Brain pericyte (primary cell): ENCODE measurements at regions not wholly inside any gene's neighbourhood (a gene's known extent, or its start where the extent isn't known, plus 50 kb on each side); places are given as distances from the start of the nearest gene placed in this dataset.
"Not testable (repeated sequence)": the region's sequence is repeated elsewhere in the genome, so short reads cannot be mapped to it uniquely, and the experiment has no call there.

Experiments
- DNase-seq: peaks from one replicate; pipeline ENCODE4 v3.0.0-alpha.2; 2012; ENCODE audit warnings: low read depth, low spot score

- DNase-seq = not testable (repeated sequence)
These were observed 211.5 kb upstream of the PLGLB2 start for GRCh38 chr2:87536427-87536826.

- not testable (repeated sequence) for DNase-seq
These were observed 210.6 kb upstream of the PLGLB2 start for GRCh38 chr2:87537251-87537671.

DNA sequence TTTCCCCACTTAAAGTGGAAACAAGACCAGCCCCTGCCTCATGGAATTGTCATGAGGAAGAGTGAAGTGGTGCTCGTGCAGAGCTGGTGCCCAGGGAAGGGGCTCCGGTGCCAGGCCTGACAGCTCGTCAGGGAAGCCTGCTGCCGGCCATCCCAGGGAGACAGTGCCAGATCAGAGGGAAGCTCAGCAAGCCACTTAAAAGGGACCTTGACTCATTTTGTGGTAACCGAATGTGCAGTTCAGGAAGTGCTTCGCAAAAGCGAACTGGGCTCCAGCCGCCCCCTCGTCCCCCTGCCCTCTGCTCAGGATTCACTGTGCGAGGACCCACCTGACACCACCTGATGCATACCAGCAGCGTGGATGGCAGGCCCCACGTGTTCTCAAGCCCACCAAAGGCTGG is 209.6 kb upstream of the PLGLB2 start:
- not testable (repeated sequence) for DNase-seq

DNA sequence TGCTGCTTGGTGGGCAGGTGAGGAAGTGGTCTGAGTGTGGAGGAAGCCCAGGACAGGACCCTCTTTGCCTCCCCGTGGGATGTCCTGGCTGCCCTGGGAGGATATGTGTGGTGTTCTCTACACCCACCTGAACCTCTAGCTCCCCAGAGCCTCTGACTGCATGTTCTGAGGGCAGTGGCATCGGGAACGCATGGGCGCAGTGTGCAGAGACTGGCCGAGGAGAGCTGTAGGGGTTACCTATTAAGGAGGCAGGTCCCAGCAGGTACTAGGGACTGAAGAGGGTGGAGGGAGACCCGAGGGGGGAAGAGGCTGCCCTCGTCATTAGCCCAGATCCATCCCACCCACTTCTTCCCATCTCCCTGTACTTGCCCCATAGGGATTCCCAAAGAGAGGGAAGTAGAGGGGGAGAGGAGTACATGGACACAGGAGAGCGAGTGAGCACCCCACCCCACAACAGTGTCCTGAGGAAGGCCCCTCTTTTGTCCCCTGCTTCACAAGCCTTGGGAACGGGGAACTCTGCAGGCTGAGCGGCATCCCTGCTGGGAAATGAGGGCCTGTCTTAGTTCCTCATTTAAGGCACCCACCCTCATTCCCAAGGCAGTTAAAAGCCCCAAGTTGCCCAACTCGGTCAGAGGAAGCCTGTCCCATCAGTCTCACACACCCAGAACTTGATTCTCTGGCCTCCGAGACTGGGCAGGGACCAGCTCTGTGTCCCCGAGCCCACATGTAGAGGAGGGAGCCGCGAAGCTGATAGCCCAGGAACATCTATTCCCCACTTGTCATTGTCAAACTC is 208.5 kb upstream of the PLGLB2 start:
- not testable (repeated sequence) for DNase-seq

GRCh38 chr2:87540242-87540641 is 207.6 kb upstream of the PLGLB2 start:
- DNase-seq = not testable (repeated sequence)

DNA sequence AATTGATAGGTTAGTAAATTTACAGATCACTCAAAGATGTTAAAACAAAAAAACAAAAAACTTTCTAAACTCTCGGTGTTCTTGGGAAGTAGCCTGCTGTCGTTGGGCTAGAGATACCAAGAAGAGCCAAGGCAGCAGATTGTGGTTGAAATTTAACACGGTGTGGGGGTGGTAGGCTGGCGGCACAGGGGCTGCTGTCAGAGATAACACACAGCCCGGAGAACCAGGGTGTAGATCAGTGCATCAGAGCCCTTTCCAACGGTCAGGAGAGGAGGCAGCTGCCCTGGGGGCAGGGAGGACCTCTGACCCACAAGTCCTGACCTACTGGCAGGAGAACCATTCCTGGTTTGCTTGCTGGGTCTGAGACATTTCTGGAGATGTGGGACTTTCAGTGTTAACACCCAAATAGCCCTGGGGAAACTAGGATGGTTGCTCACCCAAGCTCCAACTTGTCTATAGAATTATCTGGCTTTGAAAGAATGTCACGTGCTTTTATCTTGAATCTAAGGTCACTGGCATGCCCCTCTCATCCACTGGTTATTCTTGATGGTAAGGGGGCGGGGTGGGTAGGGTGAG is 205.2 kb upstream of the PLGLB2 start:
- not testable (repeated sequence) for DNase-seq

GRCh38 chr2:87543797-87544196 is 204.1 kb upstream of the PLGLB2 start:
- DNase-seq = not testable (repeated sequence)

DNA sequence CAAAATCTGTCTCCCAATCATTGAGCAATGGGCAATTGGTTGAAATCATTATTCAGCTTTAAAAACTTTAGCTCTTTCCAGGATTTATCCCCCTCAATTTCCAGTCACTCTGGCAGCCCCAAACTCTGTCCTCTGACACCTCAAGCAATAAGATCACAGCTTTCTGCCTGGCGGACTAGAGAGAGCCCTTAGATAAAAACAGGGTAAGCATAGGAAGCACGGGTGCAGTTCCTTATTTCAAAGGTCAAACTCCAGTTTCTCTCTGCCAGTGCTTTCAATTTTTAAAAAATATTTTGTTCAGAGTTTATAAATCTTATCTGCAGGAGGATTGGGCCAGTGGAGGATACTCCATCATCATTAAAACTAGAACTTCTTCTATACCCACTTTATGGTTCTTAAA is 200.8 kb upstream of the PLGLB2 start:
- DNase-seq = not testable (repeated sequence)

DNA sequence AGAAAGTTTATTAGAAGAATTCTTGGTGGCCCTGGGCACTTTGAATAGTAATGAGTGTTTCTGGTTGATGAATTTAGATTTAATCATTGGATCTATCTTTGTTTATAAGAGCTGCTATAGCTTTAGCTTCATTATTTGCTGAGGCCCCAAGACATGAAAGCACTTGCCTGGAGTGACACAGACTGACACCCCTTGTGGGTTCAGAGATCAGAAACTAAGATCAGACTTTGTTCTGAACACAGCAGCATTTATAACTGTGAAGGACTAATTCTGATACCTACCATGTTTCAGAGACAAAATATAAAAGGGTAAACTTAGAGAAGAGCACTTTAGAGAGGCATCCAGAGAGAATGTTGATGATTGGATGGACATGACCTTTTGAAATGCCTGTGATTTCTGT is 199.9 kb upstream of the PLGLB2 start:
- not testable (repeated sequence) for DNase-seq

DNA sequence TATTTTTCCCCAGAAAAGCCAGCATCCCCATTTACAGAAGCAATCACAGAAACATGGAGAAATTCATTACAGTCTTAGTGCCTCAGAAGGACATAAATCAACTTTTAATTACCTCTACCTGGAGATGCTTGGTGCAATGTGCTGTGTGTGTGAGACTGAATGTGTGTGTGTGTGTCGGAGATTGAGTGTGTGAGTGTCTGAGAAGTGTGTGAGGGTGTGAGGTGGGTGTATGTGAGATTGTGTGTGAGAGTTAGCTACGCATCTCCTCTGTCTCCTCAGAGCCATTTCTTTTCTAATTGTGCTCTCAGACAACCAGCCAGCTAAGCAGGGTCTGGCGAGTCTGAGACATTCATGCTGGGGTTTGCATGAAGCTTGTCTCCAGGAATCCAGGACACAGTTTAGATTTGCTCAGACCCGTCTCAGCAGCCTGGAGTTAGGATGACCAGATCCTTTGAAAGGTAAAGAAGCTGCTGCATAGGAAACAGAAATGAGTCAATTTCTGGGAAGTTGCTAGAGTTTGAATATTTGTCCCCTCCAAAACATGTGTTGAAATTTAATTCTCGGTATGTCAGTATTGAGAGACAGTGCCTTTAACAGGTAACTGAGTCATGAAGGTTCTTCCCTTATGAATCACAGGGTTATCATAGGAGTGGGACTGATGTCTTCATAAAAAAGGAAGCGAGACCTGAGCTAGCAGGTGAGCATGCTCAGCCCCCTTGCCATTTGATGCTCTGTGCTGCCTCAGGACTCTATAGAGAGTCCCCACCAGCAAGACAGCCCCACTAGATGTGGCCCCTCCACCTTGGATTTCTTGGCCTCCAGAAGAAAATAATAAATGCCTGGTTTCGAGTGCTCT is 199.0 kb upstream of the PLGLB2 start:
- DNase-seq = not testable (repeated sequence)

DNA sequence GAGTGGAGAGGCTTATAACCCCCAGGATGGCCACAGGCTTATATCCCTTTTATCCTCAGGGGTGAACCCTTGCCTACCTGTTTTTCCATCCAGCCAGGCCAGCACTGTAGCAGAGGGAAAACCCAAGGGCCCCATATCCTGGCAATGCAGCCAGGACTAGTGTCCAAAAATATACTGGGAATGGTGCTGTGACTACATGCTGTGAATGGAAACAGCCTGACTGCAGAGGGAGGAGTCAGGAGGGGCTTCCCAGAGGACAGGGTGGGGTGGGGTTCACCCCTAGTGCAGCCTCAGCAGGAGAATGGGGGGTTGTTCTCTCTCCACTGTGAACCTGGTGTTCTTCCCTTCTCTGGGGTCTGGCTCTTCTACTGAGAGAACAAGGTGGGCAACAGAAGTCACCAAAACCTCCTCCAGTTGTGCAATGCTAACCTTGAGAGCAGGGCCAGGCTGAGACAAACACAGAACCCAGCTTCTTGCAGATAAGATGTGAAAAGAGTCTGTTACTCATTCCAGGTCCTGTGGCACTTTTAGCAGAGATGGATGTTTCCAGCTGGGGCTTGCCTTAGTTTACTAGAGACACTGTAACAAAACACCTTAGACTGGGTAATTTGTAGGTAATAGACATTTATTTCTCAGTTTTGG is 198.2 kb upstream of the PLGLB2 start:
- DNase-seq = not testable (repeated sequence)

- not testable (repeated sequence) for DNase-seq
These were observed 193.2 kb upstream of the PLGLB2 start for GRCh38 chr2:87554678-87555077.

GRCh38 chr2:87555082-87555481 is 192.8 kb upstream of the PLGLB2 start:
- not testable (repeated sequence) for DNase-seq

DNA sequence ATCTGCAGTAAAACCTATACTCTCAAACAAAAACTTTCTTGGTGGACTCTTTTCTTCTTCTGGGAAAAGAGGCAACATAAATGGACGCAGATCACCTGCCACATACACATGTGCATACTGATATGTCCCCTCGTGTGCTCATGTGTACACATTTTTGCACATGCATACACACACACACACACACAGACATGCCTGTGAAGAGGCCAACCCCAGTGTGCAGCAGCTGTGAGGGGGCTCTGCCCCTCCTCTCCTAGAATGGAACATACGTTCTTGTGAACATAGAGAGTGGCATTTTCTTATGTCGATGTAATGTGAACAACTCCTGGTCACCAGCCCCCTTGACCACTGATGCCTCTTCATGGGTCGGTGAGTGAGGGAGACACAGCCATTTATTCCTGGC is 188.9 kb upstream of the PLGLB2 start:
- DNase-seq = not testable (repeated sequence)

DNA sequence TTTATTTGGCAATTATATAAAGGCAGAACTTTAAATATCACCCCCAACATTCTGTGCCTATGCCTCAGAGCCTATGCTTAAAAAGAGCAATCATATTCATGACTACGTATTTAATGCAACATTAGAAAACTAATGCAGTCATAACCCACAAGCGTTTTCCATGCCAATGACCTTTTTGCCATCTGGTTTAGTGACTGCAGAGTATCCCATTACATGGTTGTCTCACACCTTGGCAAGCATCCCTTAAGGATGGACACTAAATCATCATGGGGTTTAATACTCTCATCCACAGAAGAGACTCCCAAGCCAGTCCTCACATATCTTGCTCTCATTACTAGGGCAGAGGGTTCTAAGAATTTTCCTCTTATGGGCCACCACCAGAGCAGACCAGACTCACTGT is 188.2 kb upstream of the PLGLB2 start:
- DNase-seq = not testable (repeated sequence)

GRCh38 chr2:87565116-87565515 is 182.8 kb upstream of the PLGLB2 start:
- not testable (repeated sequence) for DNase-seq

- DNase-seq = not testable (repeated sequence)
These were observed 181.4 kb upstream of the PLGLB2 start for GRCh38 chr2:87566531-87566930.

DNA sequence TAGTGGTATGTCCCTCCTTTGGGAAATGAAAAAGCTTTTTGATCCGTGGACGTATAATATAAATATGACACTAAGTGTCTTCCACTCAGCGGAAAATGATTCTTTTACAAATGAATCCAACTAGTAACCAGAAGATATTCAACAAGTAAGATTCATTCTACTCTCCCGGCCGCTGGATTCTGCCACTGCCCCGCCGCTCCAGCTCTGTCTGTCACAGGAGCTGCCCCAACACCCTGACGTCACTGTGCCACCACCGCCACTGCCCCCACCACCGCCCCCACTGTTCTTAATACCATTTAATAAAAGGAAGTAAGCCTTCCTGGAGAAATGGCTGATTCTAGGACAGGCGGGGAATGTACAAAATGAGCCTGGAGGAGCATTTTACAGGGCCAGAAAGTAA is 180.8 kb upstream of the PLGLB2 start:
- DNase-seq = not testable (repeated sequence)

DNA sequence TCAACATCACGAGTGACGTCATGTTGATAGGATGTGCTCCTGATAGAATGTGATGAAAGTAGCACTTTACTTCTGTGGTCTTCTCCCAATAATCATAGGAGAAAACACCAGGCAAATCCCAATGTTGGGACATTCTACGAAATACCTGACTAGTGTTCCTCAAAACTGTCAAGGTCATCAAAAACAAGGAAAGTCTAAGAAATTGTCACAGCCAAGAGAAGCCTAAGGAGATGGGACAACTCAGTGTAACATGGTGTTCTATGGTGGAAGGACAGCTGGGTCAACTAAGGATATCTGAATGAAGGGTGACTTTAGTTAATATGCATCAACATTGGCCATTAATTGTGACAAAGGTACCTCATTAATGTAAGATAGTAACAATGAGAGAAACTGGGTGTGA is 180.0 kb upstream of the PLGLB2 start:
- not testable (repeated sequence) for DNase-seq

DNA sequence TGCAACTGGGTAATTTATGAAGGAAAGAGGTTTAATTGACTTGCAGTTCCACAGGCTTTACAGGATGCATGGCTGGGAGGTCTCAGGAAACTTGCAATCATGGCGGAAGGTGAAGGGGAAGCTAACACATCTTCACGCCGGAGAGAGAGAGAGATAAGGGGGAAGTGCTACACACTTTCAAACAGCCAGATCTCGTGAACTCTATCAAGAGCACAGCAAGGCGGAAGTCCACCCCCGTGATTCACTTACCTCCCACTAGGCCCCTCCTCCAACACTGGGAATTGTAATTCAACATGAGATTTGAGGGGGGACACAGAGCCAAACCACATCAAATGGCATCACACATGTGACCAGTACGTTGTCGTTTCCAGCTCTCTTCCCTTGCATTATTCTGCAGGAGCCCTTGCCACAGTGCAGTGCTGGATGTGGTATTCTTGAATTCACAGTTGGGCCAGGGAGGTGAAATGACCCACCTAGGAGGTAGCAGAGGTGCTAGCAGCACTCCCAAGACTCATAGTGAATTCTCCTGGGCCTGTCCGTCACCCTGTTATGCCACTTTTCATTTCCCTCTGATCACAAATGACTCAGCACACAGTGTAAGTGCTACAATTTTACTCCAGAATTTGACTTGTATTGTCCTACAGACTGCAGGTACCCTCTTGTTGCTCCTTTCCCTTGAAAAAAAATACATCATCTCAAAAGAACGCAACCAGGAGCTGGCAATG is 179.2 kb upstream of the PLGLB2 start:
- not testable (repeated sequence) for DNase-seq
